ENCODE measurements at regions not wholly inside any gene's neighbourhood (a gene's known extent, or its start where the extent isn't known, plus 50 kb on each side); places are given as distances from the start of the nearest gene placed in this dataset.

- Mint-ChIP-seq H3K4me3 (ENCODE audit: unreplicated experiment) (no peak overlapping the region), H3K36me3 (ENCODE audit: low read depth, unreplicated experiment) (no peaks in the 10 kb centered on the region), H3K9me3 (ENCODE audit: unreplicated experiment) (no peaks in the 10 kb centered on the region), H3K4me1 (ENCODE audit: low read depth, unreplicated experiment) (peaks cover 54% of the 10 kb centered on the region), H3K27ac (ENCODE audit: unreplicated experiment) (peak overlapping the region; percentile 93), H3K27me3 (ENCODE audit: low read depth, unreplicated experiment) (no peaks in the 10 kb centered on the region)
- Histone ChIP-seq H3K9ac (ENCODE audit: low read length) (peak overlapping the region; percentile 23), H3K79me2 (ENCODE audit: insufficient read depth, low read length) (no peaks in the 10 kb centered on the region), H3K4me3 (ENCODE audit: insufficient read depth, low read depth, low read length) (no peak overlapping the region), H4K20me1 (ENCODE audit: insufficient read depth, low read length) (no peaks in the 10 kb centered on the region), H3K36me3 (ENCODE audit: insufficient read depth, low read length) (no peaks in the 10 kb centered on the region), H3K27me3 (ENCODE audit: insufficient read depth, low read length) (no peaks in the 10 kb centered on the region), H3K4me1 (ENCODE audit: insufficient read depth, low read length) (no peaks in the 10 kb centered on the region), H3K27ac (ENCODE audit: low read depth, low read length) (no peak overlapping the region), H3K4me2 (ENCODE audit: low read length) (no peak overlapping the region), H3K9me3 (ENCODE audit: insufficient read depth, low read depth, low read length) (no peaks in the 10 kb centered on the region), H2AFZ (ENCODE audit: low read depth, low read length) (peak overlapping the region; percentile 47)
- DNase-seq (ENCODE audit: low read depth), result peak; percentile 2
- no peak for FAIRE-seq
- TF ChIP-seq EZH2 (IDR thresholded peaks at IDR 0.05; ENCODE audit: insufficient read depth, low read length) (no peak), CTCF (IDR thresholded peaks at IDR 0.05; ENCODE audit: insufficient read depth, low read depth, low read length) (no peak)
These were observed 398.8 kb upstream of the NFE2L3 start for GRCh38 chr7:25752967-25753791.

- DNase-seq (ENCODE audit: low read depth), result no peak
- Mint-ChIP-seq H3K27ac (ENCODE audit: unreplicated experiment) (peak overlapping the region; percentile 93), H3K27me3 (ENCODE audit: low read depth, unreplicated experiment) (no peaks in the 10 kb centered on the region), H3K4me1 (ENCODE audit: low read depth, unreplicated experiment) (peaks cover 58% of the 10 kb centered on the region), H3K36me3 (ENCODE audit: low read depth, unreplicated experiment) (no peaks in the 10 kb centered on the region), H3K4me3 (ENCODE audit: unreplicated experiment) (no peak overlapping the region), H3K9me3 (ENCODE audit: unreplicated experiment) (no peaks in the 10 kb centered on the region)
- Histone ChIP-seq H4K20me1 (ENCODE audit: insufficient read depth, low read length) (no peaks in the 10 kb centered on the region), H3K79me2 (ENCODE audit: insufficient read depth, low read length) (no peaks in the 10 kb centered on the region), H3K36me3 (ENCODE audit: insufficient read depth, low read length) (no peaks in the 10 kb centered on the region), H2AFZ (ENCODE audit: low read depth, low read length) (no peak overlapping the region), H3K4me2 (ENCODE audit: low read length) (no peak overlapping the region), H3K9ac (ENCODE audit: low read length) (no peak overlapping the region), H3K4me1 (ENCODE audit: insufficient read depth, low read length) (no peaks in the 10 kb centered on the region), H3K9me3 (ENCODE audit: insufficient read depth, low read depth, low read length) (no peaks in the 10 kb centered on the region), H3K4me3 (ENCODE audit: insufficient read depth, low read depth, low read length) (no peak overlapping the region), H3K27ac (ENCODE audit: low read depth, low read length) (no peak overlapping the region), H3K27me3 (ENCODE audit: insufficient read depth, low read length) (no peaks in the 10 kb centered on the region)
- TF ChIP-seq CTCF (IDR thresholded peaks at IDR 0.05; ENCODE audit: insufficient read depth, low read depth, low read length) (no peak), EZH2 (IDR thresholded peaks at IDR 0.05; ENCODE audit: insufficient read depth, low read length) (no peak)
- FAIRE-seq, result no peak
These were observed 398.2 kb upstream of the NFE2L3 start for GRCh38 chr7:25753837-25754236.

GRCh38 chr7:25754333-25754732, 397.7 kb upstream of the NFE2L3 start:
- Mint-ChIP-seq H3K9me3 (ENCODE audit: unreplicated experiment) (no peaks in the 10 kb centered on the region), H3K4me3 (ENCODE audit: unreplicated experiment) (no peak overlapping the region), H3K36me3 (ENCODE audit: low read depth, unreplicated experiment) (no peaks in the 10 kb centered on the region), H3K27me3 (ENCODE audit: low read depth, unreplicated experiment) (no peaks in the 10 kb centered on the region), H3K27ac (ENCODE audit: unreplicated experiment) (peak overlapping the region; percentile 93), H3K4me1 (ENCODE audit: low read depth, unreplicated experiment) (peaks cover 62% of the 10 kb centered on the region)
- H4K20me1 ChIP-seq (ENCODE audit: insufficient read depth, low read length), result no peaks in the 10 kb centered on the region
- no peak for DNase-seq (ENCODE audit: low read depth)
- no peak overlapping the region for H3K9ac ChIP-seq (ENCODE audit: low read length)
- no peak overlapping the region for H3K27ac ChIP-seq (ENCODE audit: low read depth, low read length)
- no peak overlapping the region for H2AFZ ChIP-seq (ENCODE audit: low read depth, low read length)
- no peak overlapping the region for H3K4me2 ChIP-seq (ENCODE audit: low read length)
- no peak overlapping the region for H3K4me3 ChIP-seq (ENCODE audit: insufficient read depth, low read depth, low read length)
- H3K9me3 ChIP-seq (ENCODE audit: insufficient read depth, low read depth, low read length), result no peaks in the 10 kb centered on the region
- no peaks in the 10 kb centered on the region for H3K36me3 ChIP-seq (ENCODE audit: insufficient read depth, low read length)
- no peak for TF ChIP-seq EZH2 (IDR thresholded peaks at IDR 0.05; ENCODE audit: insufficient read depth, low read length)
- no peak for TF ChIP-seq CTCF (IDR thresholded peaks at IDR 0.05; ENCODE audit: insufficient read depth, low read depth, low read length)
- no peaks in the 10 kb centered on the region for H3K4me1 ChIP-seq (ENCODE audit: insufficient read depth, low read length)
- H3K27me3 ChIP-seq (ENCODE audit: insufficient read depth, low read length), result no peaks in the 10 kb centered on the region
- H3K79me2 ChIP-seq (ENCODE audit: insufficient read depth, low read length), result no peaks in the 10 kb centered on the region
- FAIRE-seq, result no peak

Data from astrocyte (in vitro differentiated cells and primary cell).